Epithelial cell of esophagus (primary cell): ENCODE measurements at regions not wholly inside any gene's neighbourhood (a gene's known extent, or its start where the extent isn't known, plus 50 kb on each side); places are given as distances from the start of the nearest gene placed in this dataset.

Source experiments
- DNase-seq: peaks from one replicate; pipeline ENCODE4 v3.0.0; 2010; ENCODE audit warnings: low read depth
- H3K4me3 ChIP-seq: 2 replicates; pipeline ENCODE4 v1.5.1; 2011; ENCODE audit warnings: mild to moderate bottlenecking, low read length, control low read depth
- CTCF ChIP-seq: IDR thresholded peaks from 2 replicates; pipeline ENCODE4 v1.5.1; 2011; ENCODE audit warnings: low read depth, mild to moderate bottlenecking, low read length, control low read depth, inconsistent platforms; ENCODE audit not compliant: insufficient read depth; ENCODE audit errors: missing control alignments

- TF ChIP-seq CTCF = no peak
- no peak overlapping the region for H3K4me3 ChIP-seq
- no peak for DNase-seq
These were observed 143.3 kb upstream of the ITGA4 start for GRCh38 chr2:181313845-181314244.

- no peak overlapping the region for H3K4me3 ChIP-seq
- DNase-seq = no peak
- no peak for TF ChIP-seq CTCF
These were observed 142.6 kb upstream of the ITGA4 start for GRCh38 chr2:181314551-181314950.

- no peak for TF ChIP-seq CTCF
- no peak for DNase-seq
- no peak overlapping the region for H3K4me3 ChIP-seq
These were observed 139.7 kb upstream of the ITGA4 start for GRCh38 chr2:181317511-181317910.

- no peak overlapping the region for H3K4me3 ChIP-seq
- no peak for DNase-seq
- no peak for TF ChIP-seq CTCF
These were observed 138.5 kb upstream of the ITGA4 start for GRCh38 chr2:181318504-181319280.

- no peak for DNase-seq
- H3K4me3 ChIP-seq = no peak overlapping the region
- TF ChIP-seq CTCF = no peak
These were observed 137.9 kb upstream of the ITGA4 start for GRCh38 chr2:181319286-181319685.

- DNase-seq = no peak
- no peak overlapping the region for H3K4me3 ChIP-seq
- no peak for TF ChIP-seq CTCF
These were observed 136.5 kb upstream of the ITGA4 start for GRCh38 chr2:181320638-181321037.

GRCh38 chr2:181324912-181325311 lies 132.3 kb upstream of the ITGA4 start:
- no peak for DNase-seq
- no peak for TF ChIP-seq CTCF
- no peak overlapping the region for H3K4me3 ChIP-seq
